Gastrocnemius medialis (tissue), 4 donors: ENCODE measurements at regions not wholly inside any gene's neighbourhood (a gene's known extent, or its start where the extent isn't known, plus 50 kb on each side); places are given as distances from the start of the nearest gene placed in this dataset.

Experiments
- CTCF ChIP-seq, 5 experiments: fragments of 450-650 bp in 3 of 5; fragments of 200-600 bp in 2 of 5; sonication (generic) in 2 of 5; IDR thresholded peaks in 4 of 5; conservative IDR thresholded peaks in 1 of 5; 1 replicate in 4 of 5; 2 replicates in 1 of 5; pipeline ENCODE4 v1.5.1; 2016 to 2019; ENCODE audit warnings: antibody characterized with exemption in 5 of 5, mild to moderate bottlenecking in 3 of 5, moderate library complexity in 3 of 5
- POLR2A ChIP-seq, 2 donors: fragments of 450-650 bp; IDR thresholded peaks; one replicate each; pipeline ENCODE4 v1.6.1; 2017; ENCODE audit warnings: antibody characterized with exemption in 2 of 2, mild to moderate bottlenecking in 2 of 2, moderate library complexity in 2 of 2

GRCh38 chr6:134642819-134643218 is 307.1 kb downstream of the ALDH8A1 start:
- TF ChIP-seq CTCF (IDR thresholded peaks at IDR 0.05 in 4 of 5, conservative IDR thresholded peaks at IDR 0.05 in 1 of 5) = no peak
- TF ChIP-seq POLR2A (IDR thresholded peaks at IDR 0.05) = no peak
